Activated naive CD4-positive, alpha-beta T cell treated with Interleukin-2 at 50 U/mL for 16 hours (primary cell): ENCODE measurements at regions not wholly inside any gene's neighbourhood (a gene's known extent, or its start where the extent isn't known, plus 50 kb on each side); places are given as distances from the start of the nearest gene placed in this dataset.

Experiments used
- DNase-seq: peaks from one replicate; pipeline ENCODE4 v3.0.0-alpha.2; 2020

DNA sequence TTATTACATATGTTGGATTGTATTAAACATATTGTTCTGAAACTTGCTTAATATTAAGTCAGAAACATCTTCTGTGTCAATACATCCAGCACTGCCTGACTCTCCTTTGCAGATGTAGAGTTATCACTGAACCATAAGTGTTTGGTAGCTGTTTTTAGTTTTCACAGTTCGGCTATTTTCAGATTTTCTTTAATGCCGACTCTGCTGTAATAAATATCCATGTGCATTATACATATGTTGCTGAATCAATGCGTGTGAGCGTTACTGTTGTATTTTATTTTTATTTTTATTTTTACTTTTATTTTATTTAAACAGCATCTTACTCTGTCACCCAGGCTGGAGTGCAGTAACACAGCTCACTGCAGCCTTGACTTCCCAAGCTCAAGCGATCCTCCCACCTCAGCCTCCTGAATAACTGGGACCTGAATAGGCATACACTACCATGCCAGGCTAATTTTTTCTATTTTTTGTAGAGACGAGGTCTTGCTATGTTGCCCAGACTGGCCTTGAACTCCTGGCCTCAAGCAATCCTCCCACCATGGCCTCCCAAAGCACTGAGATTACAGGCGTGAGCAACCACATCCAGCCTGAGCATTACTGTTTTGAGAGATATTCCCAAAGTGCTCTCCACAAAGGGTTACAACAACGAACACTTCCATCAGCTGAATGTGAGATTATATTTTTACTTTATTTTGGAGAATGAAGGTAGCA, 50.7 kb upstream of the NOCT start:
- DNase-seq, result no peak

DNA sequence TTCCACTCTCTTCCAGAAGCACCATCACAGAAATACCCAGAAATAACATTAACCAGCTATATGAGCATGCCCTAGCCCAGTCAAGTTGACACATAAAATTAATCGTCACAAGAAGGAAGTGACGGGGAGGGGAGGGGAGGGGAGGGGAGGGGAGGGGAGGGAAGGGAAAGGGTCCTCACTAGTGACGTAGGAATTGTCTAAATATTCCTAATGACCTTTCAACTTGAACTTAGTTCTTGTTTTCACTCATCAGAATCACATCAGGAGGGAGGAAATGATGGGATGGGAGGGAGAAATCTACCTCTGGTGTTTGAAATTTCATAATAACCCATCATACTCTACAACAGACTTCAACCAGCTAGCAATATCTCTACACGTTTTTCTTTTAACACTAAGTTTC, 52.2 kb upstream of the NOCT start:
- DNase-seq, result no peak

DNA sequence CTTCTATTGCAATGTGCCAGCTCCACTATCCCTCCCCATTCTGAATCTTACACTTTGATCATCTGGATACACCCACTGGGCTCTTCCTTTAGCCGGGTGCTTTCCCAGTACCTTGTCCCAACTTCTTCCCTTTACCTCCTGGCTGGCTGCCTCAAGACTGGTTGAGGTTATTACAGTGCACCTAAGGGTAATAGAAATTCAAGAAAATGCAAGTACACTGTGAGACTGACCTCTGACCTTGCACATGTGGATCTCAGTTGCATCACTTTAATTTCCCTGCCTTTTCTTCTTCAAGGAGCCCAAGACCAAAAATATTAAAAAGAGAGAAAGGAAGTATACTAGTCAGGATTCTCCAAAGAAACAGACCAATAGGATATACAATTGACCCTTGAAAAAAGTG, 53.9 kb upstream of the NOCT start:
- DNase-seq, result no peak

DNA sequence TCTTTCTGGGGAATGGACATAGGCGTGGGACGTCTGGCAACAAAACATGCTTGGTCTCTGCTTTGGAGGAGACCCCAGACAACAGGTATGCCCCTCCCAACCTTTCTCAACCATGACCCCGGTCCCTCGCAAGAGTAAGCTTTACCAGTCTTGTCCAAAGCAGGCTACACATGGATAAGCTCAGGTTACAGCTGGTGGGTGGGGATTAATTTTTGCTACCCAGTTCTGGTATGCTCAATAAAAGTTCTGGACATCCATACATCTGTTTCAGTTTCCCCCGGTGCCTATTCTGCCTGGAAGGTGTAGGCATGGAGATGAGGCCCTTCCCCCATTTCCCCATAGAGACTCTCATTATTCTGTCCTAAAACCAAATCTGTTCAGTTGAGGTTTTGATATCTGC, 54.5 kb upstream of the NOCT start:
- no peak for DNase-seq

DNA sequence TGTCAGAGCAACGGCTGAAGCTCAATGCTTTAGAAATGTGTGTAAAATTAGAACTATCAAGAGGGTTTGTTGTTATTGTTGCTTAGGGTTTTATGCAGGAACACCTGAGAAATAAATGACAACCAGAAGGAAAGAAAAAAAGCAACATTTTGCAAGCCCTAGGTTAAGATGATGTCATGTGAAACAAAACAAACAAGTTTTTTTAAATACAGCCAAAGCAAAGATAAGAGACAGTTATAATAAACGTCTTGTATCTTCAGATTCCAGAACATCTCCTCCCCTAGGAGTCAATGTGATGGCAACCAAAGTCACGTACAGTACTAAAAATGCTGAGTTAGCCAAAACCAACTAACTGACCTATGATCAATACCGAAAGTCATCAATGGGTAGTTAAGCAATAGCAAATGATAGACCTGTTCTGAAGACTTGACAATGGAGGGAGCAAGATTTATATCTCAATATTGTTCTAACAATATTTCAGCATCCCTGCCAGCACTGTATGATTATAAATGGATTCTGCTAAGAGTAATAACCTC, 55.3 kb upstream of the NOCT start:
- no peak for DNase-seq

DNA sequence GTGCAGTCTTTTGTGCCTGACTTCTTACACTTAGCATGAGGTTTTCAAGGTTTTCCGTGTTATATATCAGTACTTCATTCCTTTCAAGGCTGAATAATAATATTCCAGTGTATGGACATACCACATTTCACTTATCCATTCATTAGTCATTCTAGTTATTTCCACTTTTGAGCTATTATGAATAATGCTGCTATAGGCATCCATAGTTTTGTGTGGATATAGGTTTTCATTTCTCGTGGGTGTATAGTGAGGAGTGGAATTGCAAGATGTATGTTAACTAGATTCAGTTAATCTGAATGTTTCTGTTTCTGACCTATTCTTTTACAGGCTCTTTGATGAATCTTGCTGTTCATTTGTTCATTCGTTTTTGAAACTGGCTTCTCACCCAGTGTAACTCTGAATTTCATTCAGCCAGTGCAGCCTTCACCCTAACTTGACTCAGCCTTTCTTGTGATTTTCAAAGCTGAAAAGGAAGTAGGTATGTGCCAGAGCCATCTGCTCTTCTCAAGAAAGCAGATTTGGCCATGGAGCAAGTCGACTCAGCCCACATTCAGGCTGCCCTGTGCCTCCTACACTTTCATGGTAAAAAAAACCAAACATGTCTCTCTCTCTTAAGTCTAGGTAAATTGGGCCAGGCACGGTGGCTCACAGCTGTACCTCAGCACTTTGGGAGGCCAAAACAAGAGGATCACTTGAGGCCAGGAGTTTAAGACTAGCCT, 56.3 kb upstream of the NOCT start:
- no peak for DNase-seq

DNA sequence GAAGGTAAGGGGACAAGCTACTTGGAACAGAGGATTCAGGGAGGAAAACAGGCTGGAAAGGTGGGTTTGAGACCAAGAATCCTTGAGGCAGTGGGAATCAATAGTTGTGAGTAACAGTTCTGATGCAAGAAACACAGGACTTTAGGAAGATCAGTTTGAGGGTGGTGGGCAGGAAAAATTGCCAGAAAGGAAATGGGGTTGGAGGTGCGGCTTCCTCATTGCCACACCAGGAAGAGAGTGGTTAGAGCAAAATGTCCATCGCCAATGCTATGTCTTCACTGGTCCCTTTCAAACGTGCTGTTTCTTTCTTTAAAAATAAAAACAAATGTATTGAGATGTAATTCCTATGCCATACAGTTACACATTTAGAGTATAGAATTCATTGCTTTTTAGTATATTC, 57.1 kb upstream of the NOCT start:
- no peak for DNase-seq

DNA sequence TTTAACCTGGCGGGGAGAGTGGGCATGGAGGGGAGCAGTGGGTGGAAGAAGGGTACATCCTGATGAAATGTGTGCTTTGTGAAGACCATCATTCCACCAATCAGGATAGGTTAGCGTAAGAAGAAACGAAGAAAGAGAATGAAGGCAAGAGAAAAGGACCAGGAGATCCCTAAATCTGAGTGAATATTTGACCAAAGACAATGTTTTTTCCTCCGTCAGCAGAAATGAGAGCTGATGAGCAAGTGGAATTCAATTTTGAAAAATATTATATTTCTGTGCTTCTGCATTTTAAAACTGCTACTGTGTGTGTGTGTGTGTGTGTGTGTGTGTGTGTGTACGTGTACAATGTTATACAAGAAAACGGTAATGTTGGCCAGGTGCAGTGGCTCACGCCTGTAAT, 58.3 kb upstream of the NOCT start:
- no peak for DNase-seq

DNA sequence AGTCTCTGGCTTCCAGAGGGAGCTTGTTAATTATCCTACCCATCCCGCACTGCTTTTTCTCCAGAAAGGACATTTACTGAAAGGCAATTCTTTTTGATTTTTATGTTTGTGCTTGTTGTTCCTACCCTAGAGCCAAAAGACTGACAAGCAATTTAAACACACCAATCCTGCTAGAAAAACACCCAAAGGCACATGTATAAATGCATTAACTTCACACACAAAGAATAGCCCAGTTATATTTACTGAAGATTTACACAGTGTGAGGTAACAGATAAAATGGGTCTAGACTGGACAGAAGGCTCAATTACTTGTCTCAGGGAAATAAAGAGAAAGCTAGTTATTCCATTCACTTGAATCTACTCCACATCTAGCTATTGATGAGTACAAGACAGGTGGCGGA, 61.2 kb upstream of the NOCT start:
- no peak for DNase-seq

DNA sequence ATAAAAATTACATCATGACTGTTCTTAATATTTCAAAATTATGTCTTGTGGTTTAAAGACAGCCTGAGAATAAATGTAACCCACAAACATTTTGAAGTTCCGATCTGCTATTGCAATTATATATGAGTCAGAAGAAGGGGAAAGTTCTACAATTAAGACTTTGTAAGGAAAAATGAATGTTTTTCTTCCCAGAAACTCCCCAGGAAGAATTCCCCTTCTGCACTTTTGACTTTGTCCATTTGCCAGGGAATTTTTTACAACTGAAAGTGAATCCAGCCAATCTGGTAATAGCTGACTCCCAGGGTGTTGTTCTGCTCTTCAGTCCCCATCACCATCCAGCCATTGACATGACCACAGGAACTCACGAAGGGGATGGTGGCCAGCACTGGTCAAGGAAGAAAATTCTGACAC, 61.6 kb upstream of the NOCT start:
- no peak for DNase-seq

DNA sequence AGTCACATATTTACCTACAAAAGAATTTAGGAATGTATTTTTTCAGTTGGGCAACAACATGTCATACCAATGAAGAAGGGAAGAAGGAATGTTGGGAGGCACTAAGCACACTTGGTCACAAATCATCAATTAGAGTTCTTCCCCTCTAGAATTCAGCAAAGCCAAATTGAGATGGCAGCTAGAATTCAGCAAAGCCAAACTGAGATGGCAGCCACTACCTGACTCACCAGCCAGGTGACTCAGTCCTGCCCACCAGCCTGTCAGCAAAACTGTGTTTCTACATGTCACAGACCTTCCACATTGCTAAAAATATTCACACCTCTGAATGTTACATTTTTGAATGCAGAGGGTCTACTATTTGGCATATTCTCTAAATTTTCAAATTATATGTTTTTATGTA, 63.2 kb upstream of the NOCT start:
- DNase-seq, result peak; percentile 29

DNA sequence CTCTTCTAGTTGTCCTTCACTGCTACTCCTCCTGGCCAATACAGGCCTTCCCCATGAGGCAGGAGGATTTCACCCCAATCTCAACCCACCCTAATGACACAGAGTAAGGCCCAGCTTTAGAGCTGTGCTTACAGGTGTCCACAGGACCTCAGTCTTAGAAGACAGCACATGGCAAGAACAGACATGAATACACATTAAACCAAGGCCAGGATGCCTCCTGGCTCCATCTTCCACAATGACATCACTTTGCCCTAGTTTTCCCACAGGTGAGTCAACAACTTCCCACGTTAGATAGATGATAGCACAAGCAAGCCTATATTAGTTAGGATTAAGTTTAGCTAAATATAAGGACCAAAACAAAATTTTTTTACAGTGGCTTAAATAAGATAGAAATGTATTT, 63.8 kb upstream of the NOCT start:
- no peak for DNase-seq

DNA sequence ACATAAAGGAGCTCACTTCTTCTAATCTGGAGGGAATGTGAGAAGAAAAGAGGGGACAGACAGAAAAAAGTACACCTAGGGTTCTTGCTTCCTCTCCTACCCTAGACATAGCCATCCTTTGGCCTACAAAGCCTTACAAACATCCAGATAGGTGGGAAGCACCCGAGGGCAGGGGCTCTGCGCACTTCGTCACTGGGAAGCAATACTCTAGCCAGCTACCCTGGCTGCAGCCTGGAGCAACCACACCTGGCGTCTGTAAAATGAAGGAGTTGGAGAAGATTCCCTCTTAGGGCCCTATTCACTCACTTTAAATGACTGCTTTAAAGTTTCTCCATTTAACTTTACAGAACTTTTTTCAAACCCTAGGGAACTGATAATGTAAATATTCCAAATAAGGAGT, 65.7 kb upstream of the NOCT start:
- DNase-seq, result no peak

DNA sequence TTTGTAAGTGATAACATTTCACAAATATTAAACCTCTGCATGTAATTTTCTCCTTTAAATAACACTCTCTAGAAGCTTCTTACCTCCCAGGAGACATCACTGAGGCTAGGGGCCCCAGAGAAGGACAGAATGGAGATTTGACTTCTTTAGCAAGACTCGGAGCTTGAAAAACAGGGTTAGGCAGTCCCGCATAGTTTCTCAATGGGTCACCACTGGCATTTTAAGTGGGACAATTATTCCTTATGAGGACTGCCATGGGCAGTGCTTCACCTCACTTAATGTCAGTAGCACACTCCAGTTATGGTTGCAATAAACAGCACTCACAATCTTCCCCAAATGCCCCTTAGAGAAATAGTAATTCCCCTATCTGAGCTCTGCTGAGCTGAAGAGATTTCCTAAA, 66.7 kb upstream of the NOCT start:
- no peak for DNase-seq

DNA sequence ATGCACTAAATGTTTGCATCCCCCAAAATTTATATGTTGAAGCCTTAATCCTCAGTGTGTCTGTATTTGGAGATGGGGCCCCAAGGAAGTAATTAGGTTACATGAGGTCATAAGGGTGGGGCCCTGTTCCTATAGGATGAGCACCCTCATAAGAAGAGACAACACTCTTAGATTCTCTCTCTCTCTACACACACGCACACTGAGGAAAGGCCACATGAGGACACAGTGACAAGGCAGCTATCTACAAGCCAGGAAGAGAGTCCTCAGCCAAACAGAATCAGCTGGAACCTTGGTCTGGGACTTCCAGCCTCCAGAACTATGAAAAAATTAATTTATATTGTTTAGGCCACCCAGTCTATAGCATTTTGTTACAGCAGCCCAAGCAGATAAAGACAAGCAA, 69.3 kb upstream of the NOCT start:
- no peak for DNase-seq

DNA sequence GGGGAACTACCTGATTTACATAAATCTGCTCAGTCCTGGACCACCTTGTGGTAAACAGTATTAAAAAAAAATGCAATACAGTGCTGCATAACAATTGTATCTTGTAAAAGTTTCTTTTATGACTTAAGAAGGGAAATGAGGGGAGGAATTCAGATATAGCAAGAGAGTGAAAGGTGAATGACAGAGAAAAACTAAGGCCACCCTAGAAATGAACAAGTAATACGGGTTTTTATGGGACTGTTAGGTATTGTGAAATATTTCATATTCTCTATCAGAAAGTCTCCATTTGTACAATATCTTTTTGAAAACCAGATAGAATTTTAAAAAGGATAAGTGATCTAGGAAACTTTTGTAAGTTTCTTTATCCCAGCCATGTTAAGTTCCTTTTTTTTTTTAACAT, 69.7 kb upstream of the NOCT start:
- DNase-seq, result no peak

DNA sequence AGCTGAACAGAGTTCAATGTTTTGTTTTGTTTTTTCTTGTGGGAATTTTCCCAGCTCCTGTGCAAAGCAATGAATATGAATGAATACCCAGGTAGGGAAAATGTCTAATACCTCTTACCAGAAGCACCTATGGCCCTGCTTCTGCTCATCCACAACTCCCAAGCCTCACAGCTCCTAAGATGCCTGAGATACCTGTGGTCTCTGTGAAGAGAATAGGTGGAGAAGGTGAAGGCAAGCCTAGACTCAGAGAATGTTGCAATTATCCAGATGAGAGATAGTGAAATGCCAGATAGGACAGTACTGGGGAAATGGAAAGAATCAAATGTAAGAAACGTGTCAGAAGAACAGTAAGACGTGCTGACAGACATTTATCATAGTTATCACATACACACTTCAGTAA, 70.2 kb upstream of the NOCT start:
- DNase-seq, result no peak

DNA sequence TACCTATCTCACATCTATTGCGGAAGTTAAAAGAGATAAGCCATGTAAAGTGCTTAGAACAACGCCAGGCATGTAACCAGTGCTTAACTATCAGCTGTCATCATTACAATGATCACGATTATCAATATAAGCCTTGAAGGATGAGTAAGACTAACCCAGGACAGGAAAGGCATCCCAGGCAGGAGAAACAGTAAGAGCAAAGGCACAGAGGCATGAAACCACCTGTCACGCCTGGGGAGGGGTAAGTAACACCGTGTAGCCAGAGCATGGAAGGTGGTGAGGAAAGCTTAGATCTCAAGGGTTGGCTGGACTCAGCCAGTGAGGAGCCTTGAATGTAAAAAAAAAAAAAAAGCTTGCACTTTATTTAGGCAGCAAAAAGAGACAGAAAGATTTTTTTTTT, 71.7 kb upstream of the NOCT start:
- DNase-seq, result no peak

DNA sequence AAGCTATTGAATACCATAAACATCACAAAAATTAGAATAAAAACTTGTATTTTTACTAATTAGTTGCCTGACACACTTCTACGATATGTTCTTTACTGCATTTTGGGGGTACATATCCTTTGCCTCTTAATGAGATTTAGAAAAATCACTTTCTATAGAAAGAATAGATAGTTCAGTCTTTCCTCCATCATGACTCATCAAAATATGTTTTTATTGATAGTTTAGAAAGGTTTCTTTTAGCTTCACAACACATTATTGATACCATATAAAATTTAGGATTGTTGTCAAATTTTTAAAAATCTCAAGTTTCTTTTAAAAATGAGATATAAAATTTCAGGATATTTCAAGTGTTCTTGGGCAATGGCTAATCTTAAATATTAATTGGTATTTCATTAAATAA, 74.5 kb upstream of the NOCT start:
- DNase-seq, result no peak

DNA sequence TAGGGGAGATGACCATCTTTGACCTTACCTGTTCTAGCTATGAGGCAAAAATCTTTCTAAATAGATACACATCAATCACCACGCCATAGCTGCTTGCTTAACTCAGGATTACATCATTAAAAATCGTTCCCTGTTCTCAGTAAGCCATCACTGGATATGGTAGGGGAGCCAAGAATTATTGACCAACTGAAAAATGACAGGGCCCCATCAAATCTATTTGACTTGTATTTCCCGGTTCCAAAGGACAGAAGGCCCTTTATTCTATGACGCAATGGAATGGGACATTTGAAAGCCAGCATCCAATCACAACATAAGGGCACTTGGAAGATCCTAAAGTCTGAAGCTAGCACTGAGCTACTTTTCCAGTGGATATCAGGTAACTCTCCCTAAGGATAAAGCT, 75.6 kb upstream of the NOCT start:
- no peak for DNase-seq

DNA sequence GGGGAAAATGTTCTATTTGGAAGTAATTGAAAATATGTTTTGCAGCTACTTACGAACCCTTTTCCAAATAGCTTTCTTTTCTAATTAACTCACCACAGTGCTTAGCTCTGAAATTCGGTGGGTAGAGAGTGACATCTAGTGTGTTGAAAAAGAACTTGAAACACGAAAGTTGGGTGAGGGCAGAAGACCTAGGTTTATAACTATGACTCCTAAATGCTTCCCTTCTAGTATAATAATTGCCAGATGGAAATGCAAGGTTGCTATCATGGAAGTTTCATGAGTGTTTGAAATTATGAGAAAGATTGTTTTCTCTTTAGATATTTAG, 77.3 kb upstream of the NOCT start:
- no peak for DNase-seq

DNA sequence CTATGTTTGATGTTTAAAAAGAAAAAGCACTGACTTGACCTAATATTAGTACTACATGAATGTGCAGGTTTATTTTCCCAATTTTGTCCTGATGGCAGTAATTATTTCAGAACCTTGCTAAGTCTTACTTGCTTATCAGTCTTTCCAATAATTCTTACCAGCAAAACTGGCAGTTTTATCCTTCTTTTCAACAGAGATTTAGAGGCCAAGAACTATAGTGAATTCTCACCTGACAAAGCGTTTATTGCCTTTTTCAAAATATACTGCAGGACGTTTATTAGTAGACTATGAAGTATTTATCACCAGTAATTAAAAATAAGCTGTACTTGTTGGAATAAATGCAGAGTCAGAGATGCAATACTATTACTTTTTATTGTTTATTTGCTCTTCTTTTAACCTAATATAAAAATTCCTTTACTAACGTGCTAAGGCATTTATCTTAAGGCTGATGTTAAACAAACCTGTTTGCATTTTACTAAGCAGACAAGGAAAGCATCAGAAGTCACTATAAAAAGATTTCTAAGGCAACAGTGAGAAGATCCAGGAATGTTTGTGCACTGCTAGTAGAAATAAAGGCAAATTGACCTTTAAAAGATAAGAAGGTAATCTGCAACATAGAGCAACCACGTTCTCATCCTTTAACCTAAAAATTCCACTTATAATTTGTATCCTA, 80.3 kb upstream of the NOCT start:
- DNase-seq, result no peak

DNA sequence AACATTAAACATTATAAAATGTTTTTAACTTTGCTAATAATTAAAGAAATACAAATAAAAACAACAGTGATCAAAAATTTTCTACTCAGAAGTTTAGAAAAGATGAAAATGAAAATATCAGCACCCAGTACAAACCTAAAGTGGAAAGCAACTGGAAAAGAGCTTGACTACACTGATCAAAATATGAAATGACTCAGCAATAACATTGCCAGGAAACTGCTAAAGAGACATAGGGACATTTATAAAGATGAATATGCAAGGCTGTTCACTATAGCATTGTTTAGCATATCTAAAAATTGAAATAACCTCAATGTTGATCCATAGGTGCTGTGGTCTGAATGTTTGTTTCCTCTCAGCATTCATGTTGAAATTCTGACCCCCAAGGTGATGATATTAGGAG, 88.5 kb upstream of the NOCT start:
- DNase-seq, result no peak

DNA sequence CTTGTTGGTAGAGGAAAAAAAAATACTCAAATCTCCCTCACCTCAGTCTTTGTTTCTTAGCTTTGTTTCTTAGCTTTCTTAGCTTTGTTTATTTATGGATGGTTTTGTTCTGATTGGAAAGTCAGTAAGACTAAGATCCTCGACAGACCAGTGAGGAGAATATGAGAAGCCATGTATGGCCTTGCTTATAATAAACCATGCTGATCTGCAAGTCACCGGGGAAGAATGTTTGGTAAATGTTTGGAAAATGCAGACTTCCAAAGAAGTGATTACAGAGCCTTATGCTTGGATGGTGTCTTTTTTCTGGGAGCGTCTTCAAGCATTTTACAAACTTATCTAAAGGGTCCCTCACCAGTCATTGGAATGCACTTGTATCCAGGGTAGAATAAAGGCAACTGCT, 90.1 kb upstream of the NOCT start:
- no peak for DNase-seq
